IMR-90 (cell line): ENCODE measurements at regions not wholly inside any gene's neighbourhood (a gene's known extent, or its start where the extent isn't known, plus 50 kb on each side); places are given as distances from the start of the nearest gene placed in this dataset.

Experiments used
- ATAC-seq: fragments of 200-7000 bp; cut with Tn5 transposase; 2 replicates; pipeline ENCODE4 v1.9.1; 2020; ENCODE audit warnings: low read depth, mild to moderate bottlenecking, moderate library complexity
- BruUV-seq: library from RNA; stranded (reverse); fragments of 400-500 nt; replicated peaks from 2 replicates; lab custom pipeline; 2021; lab: Mats Ljungman, UMichigan
- CTCF ChIA-PET: fragments of 300-600 bp; formaldehyde crosslinking; extraction: SDS; loops from one replicate; lab custom pipeline; 2021; ENCODE audit warnings: antibody characterized with exemption; lab: Yijun Ruan, JAX
- POLR2A ChIA-PET: fragments of 300-600 bp; sonication (Branson Sonifier 250); formaldehyde crosslinking; loops from one replicate; lab custom pipeline; 2022; ENCODE audit warnings: antibody characterized with exemption; ENCODE audit not compliant: unreplicated experiment; lab: Charles Lee
- DNase-seq: peaks from one replicate; pipeline ENCODE4 v3.0.0; 2013
- H2AFZ ChIP-seq: replicated peaks from 2 replicates; pipeline ENCODE3; 2013; ENCODE audit warnings: low read length, mild to moderate bottlenecking; ENCODE audit not compliant: poor library complexity
- H2AK5ac ChIP-seq: 2 replicates; pipeline ENCODE4 v1.6.1; 2013; ENCODE audit warnings: low read depth, low read length, inconsistent platforms
- H2AK9ac ChIP-seq: replicated peaks from 2 replicates; pipeline ENCODE3; 2013; ENCODE audit warnings: mild to moderate bottlenecking, low read depth, low read length, moderate library complexity; ENCODE audit not compliant: poor library complexity
- H2BK120ac ChIP-seq: 2 replicates; pipeline ENCODE4 v1.6.1; 2013; ENCODE audit warnings: low read depth, low read length, inconsistent platforms
- H2BK15ac ChIP-seq: 3 replicates; pipeline ENCODE4 v1.6.1; 2013; ENCODE audit warnings: low read depth, low read length, inconsistent platforms
- H2BK20ac ChIP-seq: 2 replicates; pipeline ENCODE4 v1.6.1; 2013; ENCODE audit warnings: low read depth, mild to moderate bottlenecking, inconsistent platforms, low read length, moderate library complexity
- H2BK5ac ChIP-seq: 2 replicates; pipeline ENCODE4 v1.6.1; 2013; ENCODE audit warnings: mild to moderate bottlenecking, low read depth, low read length, inconsistent platforms; ENCODE audit not compliant: poor library complexity, severe bottlenecking
- H3K14ac ChIP-seq: replicated peaks from 2 replicates; pipeline ENCODE4 v1.6.1; 2013; ENCODE audit warnings: low read depth, low read length, inconsistent platforms
- H3K18ac ChIP-seq: 2 replicates; pipeline ENCODE4 v1.6.1; 2013; ENCODE audit warnings: low read depth, low read length, control low read depth
- H3K23ac ChIP-seq: 2 replicates; pipeline ENCODE4 v1.6.1; 2013; ENCODE audit warnings: low read depth, low read length, inconsistent platforms
- H3K27ac ChIP-seq: 2 replicates; pipeline ENCODE4 v1.5.1; 2013; ENCODE audit warnings: mild to moderate bottlenecking, control low read depth, low read length; ENCODE audit not compliant: insufficient read depth
- H3K27me3 ChIP-seq: 2 replicates; pipeline ENCODE4 v1.6.1; 2013; ENCODE audit warnings: low read length; ENCODE audit not compliant: control insufficient read depth, insufficient read depth
- H3K36me3 ChIP-seq: 2 replicates; pipeline ENCODE4 v1.6.1; 2013; ENCODE audit warnings: low read length, mixed read lengths; ENCODE audit not compliant: control insufficient read depth, insufficient read depth
- H3K4ac ChIP-seq: 2 replicates; pipeline ENCODE4 v1.6.1; 2013; ENCODE audit warnings: low read depth, low read length, inconsistent platforms
- H3K4me1 ChIP-seq: 2 replicates; pipeline ENCODE4 v1.6.1; 2013; ENCODE audit warnings: low read length, mixed read lengths; ENCODE audit not compliant: control insufficient read depth, insufficient read depth
- H3K4me2 ChIP-seq: 2 replicates; pipeline ENCODE4 v1.6.1; 2013; ENCODE audit warnings: low read depth, mild to moderate bottlenecking, control low read depth, low read length, moderate library complexity
- H3K4me3 ChIP-seq: 2 replicates; pipeline ENCODE4 v1.5.1; 2013; ENCODE audit warnings: low read depth, mild to moderate bottlenecking, control low read depth, low read length, moderate library complexity; ENCODE audit not compliant: insufficient read depth
- H3K56ac ChIP-seq: 2 replicates; pipeline ENCODE4 v1.6.1; 2013; ENCODE audit warnings: low read length, inconsistent platforms; ENCODE audit not compliant: insufficient read depth; ENCODE audit errors: extremely low read depth
- H3K79me1 ChIP-seq, 2 experiments: 2 replicates each; pipeline ENCODE4 v1.6.1; 2013; ENCODE audit warnings: low read length in 2 of 2, inconsistent platforms in 1 of 2, low read depth in 1 of 2
- H3K9ac ChIP-seq: 2 replicates; pipeline ENCODE4 v1.6.1; 2013; ENCODE audit warnings: low read depth, low read length, control low read depth
- H3K9me1 ChIP-seq: 2 replicates; pipeline ENCODE4 v1.6.1; 2013; ENCODE audit warnings: low read length, inconsistent platforms; ENCODE audit not compliant: insufficient read depth
- H3K9me3 ChIP-seq: 2 replicates; pipeline ENCODE4 v1.6.1; 2013; ENCODE audit warnings: low read length; ENCODE audit not compliant: control insufficient read depth, insufficient read depth
- H4K20me1 ChIP-seq: 2 replicates; pipeline ENCODE4 v1.6.1; 2013; ENCODE audit warnings: low read length, inconsistent platforms; ENCODE audit not compliant: insufficient read depth
- H4K5ac ChIP-seq: 2 replicates; pipeline ENCODE4 v1.6.1; 2013; ENCODE audit warnings: mild to moderate bottlenecking, low read depth, low read length, control low read depth
- H4K8ac ChIP-seq, 2 experiments: 2 replicates each; pipeline ENCODE4 v1.6.1; 2013; ENCODE audit warnings: low read depth in 2 of 2, low read length in 2 of 2, control low read depth in 1 of 2, inconsistent platforms in 1 of 2
- H4K91ac ChIP-seq: 2 replicates; pipeline ENCODE4 v1.6.1; 2013; ENCODE audit warnings: low read depth, low read length, inconsistent platforms; ENCODE audit not compliant: insufficient read depth
- MAZ ChIP-seq: IDR thresholded peaks from 2 replicates; pipeline ENCODE4 v1.6.1; 2012; ENCODE audit warnings: low read depth, mild to moderate bottlenecking, low read length, improper control_type of control experiment, moderate library complexity, borderline replicate concordance
- WGBS, 2 experiments: methylation state at CpG; one replicate each; pipeline versions ENCODE4 v1.1.5 to v1.1.7; 2013; ENCODE audit warnings: missing lambda C conversion rate in 2 of 2; ENCODE audit not compliant: insufficient read length in 1 of 2; ENCODE audit errors: extremely low coverage in 2 of 2; 5-methylcytosine and 5-hydroxymethylcytosine counted together
- dilution Hi-C: fragments of 300-500 bp; cut with HindIII; formaldehyde crosslinking; loops from one replicate; pipeline ENCODE4 v1.14.3; 2018; ENCODE audit warnings: low sequenced_read_pairs; ENCODE audit not compliant: unreplicated experiment
- in situ Hi-C: fragments of 300-500 bp; cut with MboI; formaldehyde crosslinking; loops from 3 replicates; pipeline ENCODE4 v1.14.3; 2019; ENCODE audit warnings: low sequenced_read_pairs, inconsistent platforms, mixed read lengths
- intact Hi-C: fragments of 100-400 bp; cut with micrococcal nuclease; formaldehyde crosslinking; loops from 2 replicates; pipeline ENCODE4 v1.10.0; 2022

DNA sequence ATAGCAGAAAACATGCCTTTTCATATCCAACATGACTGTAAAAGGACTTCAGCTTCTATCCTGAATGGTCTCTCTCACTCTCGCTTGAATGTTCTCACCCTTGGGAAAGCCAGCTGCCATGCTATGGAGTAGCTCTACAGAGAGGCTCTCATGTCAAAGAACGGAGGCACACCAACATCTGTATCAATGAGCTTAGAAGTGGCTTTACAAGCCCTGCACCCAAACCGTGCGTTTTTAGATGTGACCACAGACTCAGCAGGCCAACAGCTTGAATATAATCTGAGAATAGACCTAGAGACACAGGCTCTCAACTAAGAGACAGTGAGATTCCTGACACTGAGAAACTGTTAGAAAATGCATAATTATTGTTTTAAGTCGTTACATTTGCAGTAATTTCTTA is 1231.6 kb upstream of the CDH9 start:
- no peak overlapping the region for H2AK9ac ChIP-seq
- H2AFZ ChIP-seq = no peak overlapping the region
- DNase-seq = no peak
- no peak overlapping the region for H3K9ac ChIP-seq
- in situ Hi-C loops = no loop called here
- H2AK5ac ChIP-seq = no peak overlapping the region
- H4K20me1 ChIP-seq = no peaks in the 10 kb centered on the region
- no peak for ATAC-seq
- H3K23ac ChIP-seq = no peak overlapping the region
- no peak overlapping the region for H2BK20ac ChIP-seq
- H3K4me1 ChIP-seq = no peaks in the 10 kb centered on the region
- intact Hi-C loops = no loop called here
- no peak overlapping the region for H2BK120ac ChIP-seq
- POLR2A ChIA-PET = no interaction called here
- H3K9me1 ChIP-seq = no peaks in the 10 kb centered on the region
- no TSS peak for BruUV-seq
- TF ChIP-seq MAZ = no peak
- no peak overlapping the region for H3K27ac ChIP-seq
- 72% methylated on average over 2 of the region's 5 CpGs; no CpG with 5 or more reads in 1 of the 2 experiments for WGBS, 2 experiments
- H3K4me3 ChIP-seq = no peak overlapping the region
- H3K79me1 ChIP-seq = no peaks in the 10 kb centered on the region
- no peak overlapping the region for H3K14ac ChIP-seq
- no peak overlapping the region for H2BK15ac ChIP-seq
- H2BK5ac ChIP-seq = no peak overlapping the region
- H3K27me3 ChIP-seq = no peaks in the 10 kb centered on the region
- no peak overlapping the region for H3K4ac ChIP-seq
- H4K5ac ChIP-seq = no peak overlapping the region
- H3K56ac ChIP-seq = no peak overlapping the region
- H3K18ac ChIP-seq = no peak overlapping the region
- CTCF ChIA-PET = no interaction called here
- H4K8ac ChIP-seq = no peak overlapping the region
- dilution Hi-C loops = no loop called here
- no peak overlapping the region for H3K4me2 ChIP-seq
- no peaks in the 10 kb centered on the region for H3K36me3 ChIP-seq
- H4K91ac ChIP-seq = no peak overlapping the region
- peaks cover 9% of the 10 kb centered on the region; the same call in 1 of the 2 replicates for H3K9me3 ChIP-seq
